MM.1S (cell line): ENCODE measurements at regions not wholly inside any gene's neighbourhood (a gene's known extent, or its start where the extent isn't known, plus 50 kb on each side); places are given as distances from the start of the nearest gene placed in this dataset.

Source experiments
- EZH2 ChIP-seq: fragments of 300-600 bp; sonication (generic); optimal IDR thresholded peaks from 2 replicates; pipeline ENCODE3; 2017; ENCODE audit warnings: low read depth, mild to moderate bottlenecking, antibody characterized with exemption, low read length, mixed read lengths
- TF ChIP-seq, protein P1 (sequence below): fragments of 300-600 bp; sonication (generic); IDR thresholded peaks from 2 replicates; pipeline ENCODE4 v1.5.1; 2016; ENCODE audit warnings: antibody characterized with exemption, low read length, mixed read lengths

DNA sequence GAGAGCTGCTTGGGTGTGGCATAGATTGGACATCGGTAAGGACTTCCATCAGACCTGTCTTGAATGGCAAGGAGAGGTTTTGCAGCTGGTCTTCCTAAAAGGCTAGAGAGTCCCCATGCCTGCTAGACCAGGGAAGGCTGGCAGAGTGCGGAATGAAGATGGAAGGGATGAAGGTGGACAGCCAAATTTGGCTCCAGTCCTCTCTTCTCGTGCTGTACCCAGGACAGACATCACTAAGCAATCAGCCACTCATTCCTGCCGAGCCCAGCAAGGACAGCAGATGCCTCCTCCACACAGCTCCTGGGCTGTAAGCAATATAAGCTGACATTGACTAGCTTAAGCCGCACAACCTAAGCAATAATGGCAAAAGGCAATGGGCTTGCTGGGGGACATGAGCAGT lies 112.0 kb downstream of the OLFM1 start:
- TF ChIP-seq, protein P1, sequence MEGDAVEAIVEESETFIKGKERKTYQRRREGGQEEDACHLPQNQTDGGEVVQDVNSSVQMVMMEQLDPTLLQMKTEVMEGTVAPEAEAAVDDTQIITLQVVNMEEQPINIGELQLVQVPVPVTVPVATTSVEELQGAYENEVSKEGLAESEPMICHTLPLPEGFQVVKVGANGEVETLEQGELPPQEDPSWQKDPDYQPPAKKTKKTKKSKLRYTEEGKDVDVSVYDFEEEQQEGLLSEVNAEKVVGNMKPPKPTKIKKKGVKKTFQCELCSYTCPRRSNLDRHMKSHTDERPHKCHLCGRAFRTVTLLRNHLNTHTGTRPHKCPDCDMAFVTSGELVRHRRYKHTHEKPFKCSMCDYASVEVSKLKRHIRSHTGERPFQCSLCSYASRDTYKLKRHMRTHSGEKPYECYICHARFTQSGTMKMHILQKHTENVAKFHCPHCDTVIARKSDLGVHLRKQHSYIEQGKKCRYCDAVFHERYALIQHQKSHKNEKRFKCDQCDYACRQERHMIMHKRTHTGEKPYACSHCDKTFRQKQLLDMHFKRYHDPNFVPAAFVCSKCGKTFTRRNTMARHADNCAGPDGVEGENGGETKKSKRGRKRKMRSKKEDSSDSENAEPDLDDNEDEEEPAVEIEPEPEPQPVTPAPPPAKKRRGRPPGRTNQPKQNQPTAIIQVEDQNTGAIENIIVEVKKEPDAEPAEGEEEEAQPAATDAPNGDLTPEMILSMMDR: no peak
- no peak for TF ChIP-seq EZH2
